Muscle of leg (tissue), 3 donors: ENCODE measurements at regions not wholly inside any gene's neighbourhood (a gene's known extent, or its start where the extent isn't known, plus 50 kb on each side); places are given as distances from the start of the nearest gene placed in this dataset.
"Not testable (repeated sequence)": the region's sequence is repeated elsewhere in the genome, so short reads cannot be mapped to it uniquely, and the experiment has no call there.

Experiments used
- DNase-seq: peaks from one replicate; pipeline ENCODE4 v3.0.0; 2013
- H3K27ac ChIP-seq: one replicate; pipeline ENCODE4 v1.5.1; 2013; ENCODE audit warnings: mild to moderate bottlenecking, low read length, control low read depth
- H3K27me3 ChIP-seq: one replicate; pipeline ENCODE4 v1.6.1; 2013; ENCODE audit warnings: low read length; ENCODE audit not compliant: control insufficient read depth, insufficient read depth
- H3K36me3 ChIP-seq: one replicate; pipeline ENCODE4 v1.6.1; 2013; ENCODE audit warnings: low read length; ENCODE audit not compliant: control insufficient read depth, insufficient read depth
- H3K4me1 ChIP-seq: one replicate; pipeline ENCODE4 v1.6.1; 2013; ENCODE audit warnings: low read length; ENCODE audit not compliant: control insufficient read depth, insufficient read depth
- H3K4me3 ChIP-seq: one replicate; pipeline ENCODE4 v1.5.1; 2013; ENCODE audit warnings: low read length, control low read depth
- H3K9me3 ChIP-seq: replicated peaks from 2 replicates; pipeline ENCODE4 v1.6.1; 2013; ENCODE audit warnings: low read depth, low read length; ENCODE audit not compliant: control insufficient read depth
- WGBS: methylation state at CpG from one replicate; pipeline ENCODE4 v1.1.5; 2013; ENCODE audit warnings: missing lambda C conversion rate; ENCODE audit not compliant: insufficient coverage; 5-methylcytosine and 5-hydroxymethylcytosine counted together

- no peak overlapping the region for H3K4me3 ChIP-seq
- no peak for DNase-seq
- H3K27me3 ChIP-seq: no peaks in the 10 kb centered on the region
- no peak overlapping the region for H3K27ac ChIP-seq
- peaks cover 18% of the 10 kb centered on the region for H3K9me3 ChIP-seq
- no peaks in the 10 kb centered on the region for H3K4me1 ChIP-seq
- H3K36me3 ChIP-seq: no peaks in the 10 kb centered on the region
- no CpG with 5 or more reads among the region's 2 CpGs for WGBS
Observed at GRCh38 chr18:4801151-4801550, 346.0 kb upstream of the DLGAP1 start.

- Histone ChIP-seq H3K27ac (no peak overlapping the region), H3K36me3 (no peaks in the 10 kb centered on the region), H3K27me3 (no peaks in the 10 kb centered on the region), H3K4me3 (no peak overlapping the region), H3K4me1 (no peaks in the 10 kb centered on the region), H3K9me3 (peaks cover 10% of the 10 kb centered on the region)
- no peak for DNase-seq
- WGBS: no CpG with 5 or more reads among the region's 3 CpGs
Observed at GRCh38 chr18:4797002-4797685, 342.0 kb upstream of the DLGAP1 start.

DNA sequence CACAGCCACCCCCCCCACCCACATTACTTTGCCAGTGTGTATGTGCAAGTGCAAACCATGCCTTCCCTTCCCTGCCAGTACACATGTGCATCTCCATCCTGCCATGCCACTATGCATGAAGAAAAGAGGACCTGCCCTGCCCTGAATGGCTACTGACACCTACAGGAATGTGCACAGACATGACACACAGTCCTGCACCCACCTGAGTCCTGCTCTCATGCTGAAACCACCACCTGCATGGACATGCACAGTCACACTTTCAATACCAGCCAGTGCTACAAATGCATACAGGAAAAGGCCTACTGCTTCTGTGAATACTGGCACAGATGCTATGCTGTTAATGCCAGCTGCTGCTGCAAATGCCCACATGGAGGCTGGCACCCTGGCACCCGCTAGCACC lies 334.4 kb upstream of the DLGAP1 start:
- 100% methylated on average over 1 of the region's 1 CpG for WGBS
- no peak overlapping the region for H3K4me3 ChIP-seq
- no peak for DNase-seq

GRCh38 chr18:4781873-4782272 lies 326.8 kb upstream of the DLGAP1 start:
- 20% methylated on average over 1 of the region's 1 CpG for WGBS
- H3K4me1 ChIP-seq: no peaks in the 10 kb centered on the region
- peak; percentile 48 for DNase-seq
- H3K36me3 ChIP-seq: no peaks in the 10 kb centered on the region
- H3K27ac ChIP-seq: no peak overlapping the region
- peaks cover 13% of the 10 kb centered on the region for H3K9me3 ChIP-seq
- H3K27me3 ChIP-seq: no peaks in the 10 kb centered on the region
- no peak overlapping the region for H3K4me3 ChIP-seq

More for the DNA sequence above, 334.4 kb upstream of the DLGAP1 start:
- Histone ChIP-seq H3K36me3 (no peaks in the 10 kb centered on the region), H3K9me3 (peaks cover 15% of the 10 kb centered on the region), H3K27me3 (no peaks in the 10 kb centered on the region), H3K27ac (no peak overlapping the region), H3K4me1 (no peaks in the 10 kb centered on the region)

GRCh38 chr18:4765401-4765800 lies 310.3 kb upstream of the DLGAP1 start:
- Histone ChIP-seq H3K27me3 (no peaks in the 10 kb centered on the region), H3K9me3 (no peaks in the 10 kb centered on the region), H3K27ac (no peak overlapping the region), H3K4me3 (no peak overlapping the region), H3K36me3 (no peaks in the 10 kb centered on the region), H3K4me1 (no peaks in the 10 kb centered on the region)
- no peak for DNase-seq
- 86% methylated on average over 1 of the region's 3 CpGs for WGBS

GRCh38 chr18:4762330-4762729 lies 307.2 kb upstream of the DLGAP1 start:
- DNase-seq: no peak
- 26% methylated on average over 3 of the region's 3 CpGs for WGBS
- H3K27ac ChIP-seq: no peak overlapping the region
- no peaks in the 10 kb centered on the region for H3K36me3 ChIP-seq
- H3K9me3 ChIP-seq: no peaks in the 10 kb centered on the region
- no peaks in the 10 kb centered on the region for H3K4me1 ChIP-seq
- H3K27me3 ChIP-seq: no peaks in the 10 kb centered on the region
- H3K4me3 ChIP-seq: no peak overlapping the region

DNA sequence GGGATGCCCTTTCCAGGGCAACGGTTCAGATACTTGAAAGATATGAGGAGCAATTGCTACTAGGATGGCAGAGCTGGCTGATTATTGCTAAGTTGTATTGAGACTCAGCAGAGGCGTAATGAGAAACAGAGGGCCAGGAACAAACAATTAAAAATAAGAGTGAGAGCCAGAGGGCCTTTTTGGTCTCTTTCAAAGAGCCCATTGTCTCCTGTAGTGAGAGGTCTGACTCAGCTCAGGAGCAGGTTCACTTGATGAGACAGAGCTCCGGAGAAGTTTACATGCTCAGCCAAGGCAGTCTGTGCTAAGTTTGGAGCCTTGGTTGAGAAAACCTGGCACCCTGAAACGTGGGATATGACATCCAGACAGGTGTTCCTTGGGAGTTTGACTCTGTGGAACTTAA lies 303.9 kb upstream of the DLGAP1 start:
- no peaks in the 10 kb centered on the region for H3K9me3 ChIP-seq
- H3K4me1 ChIP-seq: no peaks in the 10 kb centered on the region
- no peaks in the 10 kb centered on the region for H3K36me3 ChIP-seq
- no peak overlapping the region for H3K4me3 ChIP-seq
- DNase-seq: no peak
- no peak overlapping the region for H3K27ac ChIP-seq
- no peaks in the 10 kb centered on the region for H3K27me3 ChIP-seq
- 58% methylated on average over 4 of the region's 4 CpGs for WGBS

DNA sequence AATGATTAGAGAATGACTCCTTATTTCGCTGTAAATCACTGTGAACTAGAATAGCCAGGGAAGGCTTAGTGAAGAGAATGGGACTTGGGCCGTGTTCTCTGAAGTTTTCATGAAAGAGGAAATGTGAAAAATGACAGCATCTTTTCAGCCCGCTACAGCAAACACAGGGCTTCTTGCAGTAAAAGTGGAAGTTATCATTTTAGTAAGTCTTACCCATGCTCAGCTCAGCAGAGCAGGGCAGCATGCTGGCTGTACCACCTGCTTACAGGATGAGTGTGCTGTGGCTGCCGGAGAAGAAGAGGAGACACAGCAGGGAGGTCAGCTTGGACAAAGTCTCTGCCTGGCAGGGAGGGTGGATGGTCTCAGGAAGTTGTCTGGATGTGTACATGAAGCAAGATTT lies 300.7 kb upstream of the DLGAP1 start:
- Histone ChIP-seq H3K36me3 (no peaks in the 10 kb centered on the region), H3K9me3 (no peaks in the 10 kb centered on the region), H3K27me3 (no peaks in the 10 kb centered on the region), H3K4me3 (no peak overlapping the region), H3K27ac (no peak overlapping the region), H3K4me1 (no peaks in the 10 kb centered on the region)
- WGBS: 81% methylated on average over 3 of the region's 4 CpGs
- no peak for DNase-seq

- H3K4me3 ChIP-seq, H3K36me3 ChIP-seq, H3K4me1 ChIP-seq, H3K27ac ChIP-seq, H3K27me3 ChIP-seq, DNase-seq, H3K9me3 ChIP-seq: not testable (repeated sequence)
- 89% methylated on average over 3 of the region's 6 CpGs for WGBS
Observed at GRCh38 chr18:4753151-4753550, 298.0 kb upstream of the DLGAP1 start.

DNA sequence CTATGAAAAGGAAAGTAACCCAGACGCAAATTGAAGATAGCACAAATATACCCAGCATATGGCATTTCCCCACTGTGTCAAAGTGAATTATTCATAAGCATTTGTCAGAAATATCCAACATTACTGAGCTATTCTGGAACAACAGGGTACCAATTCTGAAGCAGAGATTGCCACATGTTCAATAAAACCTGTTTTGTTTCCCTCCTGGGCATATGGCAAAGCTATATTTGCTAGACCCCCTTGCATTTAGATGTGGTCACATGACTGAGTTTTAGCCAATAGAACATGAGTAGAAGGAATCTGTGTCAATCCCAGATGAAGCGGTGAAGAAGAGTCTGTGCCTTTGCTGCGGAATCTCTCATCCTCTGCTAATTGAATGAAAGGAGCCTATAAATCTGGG lies 296.4 kb upstream of the DLGAP1 start:
- H3K36me3 ChIP-seq: no peaks in the 10 kb centered on the region
- no peaks in the 10 kb centered on the region for H3K4me1 ChIP-seq
- H3K4me3 ChIP-seq: no peak overlapping the region
- H3K27me3 ChIP-seq: no peaks in the 10 kb centered on the region
- no peaks in the 10 kb centered on the region for H3K9me3 ChIP-seq
- no peak for DNase-seq
- WGBS: 80% methylated on average over 1 of the region's 3 CpGs
- no peak overlapping the region for H3K27ac ChIP-seq
